HCT116 (cell line): ENCODE measurements at regions not wholly inside any gene's neighbourhood (a gene's known extent, or its start where the extent isn't known, plus 50 kb on each side); places are given as distances from the start of the nearest gene placed in this dataset.

ENCODE experiments used
- ATAC-seq: fragments of 200-7000 bp; cut with Tn5 transposase; 2 replicates; pipeline ENCODE4 v1.9.1; 2020; ENCODE audit warnings: mild to moderate bottlenecking, moderate library complexity
- BruUV-seq: library from RNA; stranded (reverse); fragments of 400-500 nt; replicated peaks from 2 replicates; lab custom pipeline; 2021; lab: Mats Ljungman, UMichigan
- CTCF ChIA-PET: fragments of 300-600 bp; sonication (Branson Sonifier 250); formaldehyde crosslinking; loops from one replicate; lab custom pipeline; 2021; ENCODE audit warnings: antibody characterized with exemption; lab: Charles Lee
- POLR2A ChIA-PET: fragments of 300-600, 350-600 bp; sonication (Branson Sonifier 250); formaldehyde crosslinking; loops from one replicate; lab custom pipeline; 2021; ENCODE audit warnings: antibody characterized with exemption; lab: Charles Lee
- RAD21 ChIA-PET, 2 experiments: fragments of 300-600 bp; sonication (Branson Sonifier 250); formaldehyde crosslinking; loops; one replicate each; lab custom pipeline; 2023; ENCODE audit warnings: low total read pairs in 2 of 2; ENCODE audit not compliant: uncharacterized antibody in 2 of 2, unreplicated experiment in 2 of 2, low non-redundant PET in 1 of 2; lab: Charles Lee
- DNase-seq: peaks from one replicate; pipeline ENCODE4 v3.0.0-alpha.2; 2010; ENCODE audit warnings: low read depth, low spot score
- H2AFZ ChIP-seq: fragments of 200-600 bp; shearing (Covaris generic), sonication (generic); 2 replicates; pipeline ENCODE4 v1.6.1; 2017; ENCODE audit warnings: low read depth, mixed run types, mixed read lengths, antibody characterized with exemption, low read length; ENCODE audit not compliant: poor library complexity, severe bottlenecking
- H3K27ac ChIP-seq: 2 replicates; pipeline ENCODE4 v1.5.1; 2012; ENCODE audit warnings: low read depth, low read length
- H3K27me3 ChIP-seq: fragments of 200-600 bp; sonication (generic); 2 replicates; pipeline ENCODE4 v1.6.1; 2016; ENCODE audit warnings: mixed run types, low read length, mixed read lengths; ENCODE audit not compliant: insufficient read depth
- H3K36me3 ChIP-seq, 2 experiments: fragments of 200-500 bp in 1 of 2; fragments of 200-600 bp in 1 of 2; sonication (Bioruptor generic) in 1 of 2; sonication (generic) in 1 of 2; 2 replicates each; pipeline versions ENCODE4 v1.5.1 to v1.6.1; 2014 to 2016; ENCODE audit warnings: low read length in 2 of 2, inconsistent platforms in 1 of 2, mixed read lengths in 1 of 2, mixed run types in 1 of 2; ENCODE audit not compliant: insufficient read depth in 2 of 2, control insufficient read depth in 1 of 2
- H3K4me1 ChIP-seq, 2 experiments: fragments of 200-600 bp in 1 of 2; sonication (generic) in 1 of 2; 2 replicates each; pipeline versions ENCODE4 v1.5.1 to v1.6.1; 2012 to 2017; ENCODE audit warnings: low read length in 2 of 2, inconsistent platforms in 1 of 2, mild to moderate bottlenecking in 1 of 2, mixed read lengths in 1 of 2, mixed run types in 1 of 2, moderate library complexity in 1 of 2; ENCODE audit not compliant: insufficient read depth in 2 of 2, control insufficient read depth in 1 of 2
- H3K4me2 ChIP-seq: fragments of 200-600 bp; sonication (generic); 2 replicates; pipeline ENCODE4 v1.6.1; 2017; ENCODE audit warnings: mixed run types, low read length, mixed read lengths
- H3K4me3 ChIP-seq, 2 experiments: fragments of 200-600 bp in 1 of 2; sonication (generic) in 1 of 2; replicated peaks in 1 of 2; 2 replicates each; pipeline ENCODE4 v1.5.1; 2011 to 2016; ENCODE audit warnings: low read length in 2 of 2, control low read depth in 1 of 2, low read depth in 1 of 2, mild to moderate bottlenecking in 1 of 2, mixed read lengths in 1 of 2, mixed run types in 1 of 2
- H3K79me2 ChIP-seq: fragments of 200-600 bp; sonication (generic); 2 replicates; pipeline ENCODE4 v1.6.1; 2017; ENCODE audit warnings: mild to moderate bottlenecking, mixed run types, low read length, moderate library complexity, mixed read lengths; ENCODE audit not compliant: insufficient read depth
- H3K9ac ChIP-seq: fragments of 200-600 bp; sonication (generic); 2 replicates; pipeline ENCODE4 v1.6.1; 2016; ENCODE audit warnings: low read length, mixed read lengths
- H3K9me2 ChIP-seq: fragments of 200-600 bp; sonication (generic), shearing (Covaris generic); 2 replicates; pipeline ENCODE4 v1.6.1; 2017; ENCODE audit warnings: mixed run types, mild to moderate bottlenecking, moderate library complexity; ENCODE audit not compliant: insufficient read depth
- H3K9me3 ChIP-seq, 2 experiments: fragments of 200-500 bp in 1 of 2; fragments of 200-600 bp in 1 of 2; sonication (Bioruptor generic) in 1 of 2; sonication (generic) in 1 of 2; 2 replicates each; pipeline ENCODE4 v1.6.1; 2014 to 2017; ENCODE audit warnings: low read length in 2 of 2, mixed read lengths in 2 of 2, inconsistent platforms in 1 of 2, low read depth in 1 of 2, mild to moderate bottlenecking in 1 of 2, mixed run types in 1 of 2, moderate library complexity in 1 of 2; ENCODE audit not compliant: control insufficient read depth in 1 of 2, insufficient read depth in 1 of 2
- H4K20me1 ChIP-seq: fragments of 200-600 bp; sonication (generic), shearing (Covaris generic); 2 replicates; pipeline ENCODE4 v1.6.1; 2017; ENCODE audit warnings: mixed run types, mild to moderate bottlenecking, moderate library complexity; ENCODE audit not compliant: insufficient read depth
- EGR1 ChIP-seq: IDR thresholded peaks from 2 replicates; pipeline ENCODE4 v1.6.1; 2012; ENCODE audit warnings: low read depth
- EZH2 ChIP-seq: fragments of 200-600 bp; sonication (generic); IDR thresholded peaks from 2 replicates; pipeline ENCODE4 v1.6.1; 2017; ENCODE audit warnings: antibody characterized with exemption, mixed run types
- EZH2phosphoT487 ChIP-seq: fragments of 200-600 bp; IDR thresholded peaks from 2 replicates; pipeline ENCODE4 v1.6.1; 2018; ENCODE audit warnings: antibody characterized with exemption, borderline replicate concordance
- JUND ChIP-seq: IDR thresholded peaks from 2 replicates; pipeline ENCODE4 v1.6.1; 2012
- RAD21 ChIP-seq: IDR thresholded peaks from 2 replicates; pipeline ENCODE4 v1.6.1; 2012; ENCODE audit warnings: low read depth, mild to moderate bottlenecking
- SIN3A ChIP-seq: IDR thresholded peaks from 2 replicates; pipeline ENCODE4 v1.6.1; 2012; ENCODE audit warnings: low read depth
- SP1 ChIP-seq: IDR thresholded peaks from 2 replicates; pipeline ENCODE4 v1.6.1; 2012; ENCODE audit warnings: low read depth
- SRF ChIP-seq: IDR thresholded peaks from 2 replicates; pipeline ENCODE4 v1.6.1; 2012; ENCODE audit warnings: low read depth
- TCF7L2 ChIP-seq: IDR thresholded peaks from 2 replicates; pipeline ENCODE4 v1.7.0; 2011; ENCODE audit warnings: borderline replicate concordance, inconsistent platforms; ENCODE audit not compliant: insufficient read depth, insufficient read length; ENCODE audit errors: extremely low read depth
- ZFX ChIP-seq: fragments of 450-650 bp; IDR thresholded peaks from 2 replicates; pipeline ENCODE4 v1.6.1; 2017
- ZNF274 ChIP-seq: fragments of 200-500 bp; sonication (Bioruptor generic); IDR thresholded peaks from 2 replicates; pipeline ENCODE4 v1.6.1; 2014; ENCODE audit warnings: mild to moderate bottlenecking, low read depth, low read length, inconsistent platforms
- intact Hi-C: fragments of 100-400 bp; cut with micrococcal nuclease; formaldehyde crosslinking; loops from 2 replicates; pipeline ENCODE4 v1.10.0; 2022
- TF ChIP-seq, protein P1 (sequence below): IDR thresholded peaks from 2 replicates; pipeline ENCODE4 v1.6.1; 2011; ENCODE audit warnings: mild to moderate bottlenecking, low read length, moderate library complexity; ENCODE audit not compliant: insufficient replicate concordance; ENCODE audit errors: extremely low read depth
- TF ChIP-seq, protein P2 (sequence below), 3 experiments: fragments of 200-600 bp in 1 of 3; sonication (generic) in 1 of 3; IDR thresholded peaks in 2 of 3; conservative IDR thresholded peaks in 1 of 3; 2 replicates each; pipeline ENCODE4 v1.5.1; 2012 to 2017; ENCODE audit warnings: low read depth in 2 of 3, low read length in 2 of 3, antibody characterized with exemption in 1 of 3, borderline replicate concordance in 1 of 3, control low read depth in 1 of 3, mild to moderate bottlenecking in 1 of 3, mixed read lengths in 1 of 3, mixed run types in 1 of 3, moderate library complexity in 1 of 3; ENCODE audit not compliant: insufficient read depth in 1 of 3
- TF ChIP-seq, protein P3 (sequence below): IDR thresholded peaks from 2 replicates; pipeline ENCODE4 v1.6.1; 2012

DNA sequence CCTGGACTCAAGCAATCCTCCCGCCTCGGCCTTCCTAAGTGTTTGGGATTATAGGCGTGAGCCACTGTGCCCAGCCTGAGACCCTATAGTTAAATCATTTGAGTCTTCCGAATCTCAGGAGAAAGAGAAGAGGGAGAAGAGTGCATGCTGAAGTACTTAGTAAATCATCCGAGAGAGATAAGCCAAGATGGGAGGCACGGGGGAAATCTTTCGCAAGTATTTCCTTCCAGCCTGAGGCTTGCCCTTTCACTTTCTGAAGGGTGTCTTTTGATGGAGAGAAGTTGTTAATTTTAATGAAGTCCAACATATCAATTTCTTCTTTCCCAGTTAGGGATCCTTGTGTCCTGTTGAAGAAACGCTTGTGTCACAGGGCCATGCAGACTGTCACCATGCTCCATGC is 97.1 kb upstream of the SLC6A6 start:
- ATAC-seq: no peak
- Histone ChIP-seq H3K27me3 (peaks cover 8% of the 10 kb centered on the region; the same call in 1 of the 2 replicates), H3K36me3 (no peaks in the 10 kb centered on the region), H3K79me2 (no peaks in the 10 kb centered on the region), H3K9me3 (no peaks in the 10 kb centered on the region), H3K4me1 (no peaks in the 10 kb centered on the region), H3K4me3 (no peak overlapping the region), H3K27ac (no peak overlapping the region), H3K9me2 (no peaks in the 10 kb centered on the region), H3K4me2 (no peak overlapping the region), H4K20me1 (no peaks in the 10 kb centered on the region), H3K9ac (no peak overlapping the region)
- intact Hi-C loops: no loop called here
- CTCF ChIA-PET: no interaction called here
- POLR2A ChIA-PET: no interaction called here
- RAD21 ChIA-PET: interaction anchor here in 1 of 2 experiments (0.6 kb wide), 1 partner anchor 1438 kb away, joined by 3 read pairs; no protein-coding TSS in a partner anchor
- no TSS peak for BruUV-seq
- DNase-seq: no peak
- no peak for TF ChIP-seq SIN3A
- TF ChIP-seq EGR1: no peak
- no peak for TF ChIP-seq SRF
- no peak for TF ChIP-seq RAD21
- no peak for TF ChIP-seq SP1
- TF ChIP-seq, protein P1, sequence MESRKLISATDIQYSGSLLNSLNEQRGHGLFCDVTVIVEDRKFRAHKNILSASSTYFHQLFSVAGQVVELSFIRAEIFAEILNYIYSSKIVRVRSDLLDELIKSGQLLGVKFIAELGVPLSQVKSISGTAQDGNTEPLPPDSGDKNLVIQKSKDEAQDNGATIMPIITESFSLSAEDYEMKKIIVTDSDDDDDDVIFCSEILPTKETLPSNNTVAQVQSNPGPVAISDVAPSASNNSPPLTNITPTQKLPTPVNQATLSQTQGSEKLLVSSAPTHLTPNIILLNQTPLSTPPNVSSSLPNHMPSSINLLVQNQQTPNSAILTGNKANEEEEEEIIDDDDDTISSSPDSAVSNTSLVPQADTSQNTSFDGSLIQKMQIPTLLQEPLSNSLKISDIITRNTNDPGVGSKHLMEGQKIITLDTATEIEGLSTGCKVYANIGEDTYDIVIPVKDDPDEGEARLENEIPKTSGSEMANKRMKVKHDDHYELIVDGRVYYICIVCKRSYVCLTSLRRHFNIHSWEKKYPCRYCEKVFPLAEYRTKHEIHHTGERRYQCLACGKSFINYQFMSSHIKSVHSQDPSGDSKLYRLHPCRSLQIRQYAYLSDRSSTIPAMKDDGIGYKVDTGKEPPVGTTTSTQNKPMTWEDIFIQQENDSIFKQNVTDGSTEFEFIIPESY: no peak
- no peak for TF ChIP-seq JUND
- TF ChIP-seq ZNF274: no peak
- no peak for TF ChIP-seq ZFX
- TF ChIP-seq, protein P2, sequence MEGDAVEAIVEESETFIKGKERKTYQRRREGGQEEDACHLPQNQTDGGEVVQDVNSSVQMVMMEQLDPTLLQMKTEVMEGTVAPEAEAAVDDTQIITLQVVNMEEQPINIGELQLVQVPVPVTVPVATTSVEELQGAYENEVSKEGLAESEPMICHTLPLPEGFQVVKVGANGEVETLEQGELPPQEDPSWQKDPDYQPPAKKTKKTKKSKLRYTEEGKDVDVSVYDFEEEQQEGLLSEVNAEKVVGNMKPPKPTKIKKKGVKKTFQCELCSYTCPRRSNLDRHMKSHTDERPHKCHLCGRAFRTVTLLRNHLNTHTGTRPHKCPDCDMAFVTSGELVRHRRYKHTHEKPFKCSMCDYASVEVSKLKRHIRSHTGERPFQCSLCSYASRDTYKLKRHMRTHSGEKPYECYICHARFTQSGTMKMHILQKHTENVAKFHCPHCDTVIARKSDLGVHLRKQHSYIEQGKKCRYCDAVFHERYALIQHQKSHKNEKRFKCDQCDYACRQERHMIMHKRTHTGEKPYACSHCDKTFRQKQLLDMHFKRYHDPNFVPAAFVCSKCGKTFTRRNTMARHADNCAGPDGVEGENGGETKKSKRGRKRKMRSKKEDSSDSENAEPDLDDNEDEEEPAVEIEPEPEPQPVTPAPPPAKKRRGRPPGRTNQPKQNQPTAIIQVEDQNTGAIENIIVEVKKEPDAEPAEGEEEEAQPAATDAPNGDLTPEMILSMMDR (IDR thresholded peaks at IDR 0.05 in 2 of 3, conservative IDR thresholded peaks at IDR 0.05 in 1 of 3; ENCODE audit: borderline replicate concordance in 1 of 3, insufficient read depth in 1 of 3, low read depth in 2 of 3, low read length in 2 of 3): no peak
- TF ChIP-seq TCF7L2: no peak
- no peak for TF ChIP-seq EZH2phosphoT487
- TF ChIP-seq EZH2: no peak
- TF ChIP-seq, protein P3, sequence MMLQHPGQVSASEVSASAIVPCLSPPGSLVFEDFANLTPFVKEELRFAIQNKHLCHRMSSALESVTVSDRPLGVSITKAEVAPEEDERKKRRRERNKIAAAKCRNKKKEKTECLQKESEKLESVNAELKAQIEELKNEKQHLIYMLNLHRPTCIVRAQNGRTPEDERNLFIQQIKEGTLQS: no peak
- TF ChIP-seq, all 23 proteins: peak for 0
- no peak overlapping the region for H2AFZ ChIP-seq
